ENCODE measurements at regions not wholly inside any gene's neighbourhood (a gene's known extent, or its start where the extent isn't known, plus 50 kb on each side); places are given as distances from the start of the nearest gene placed in this dataset.

DNA sequence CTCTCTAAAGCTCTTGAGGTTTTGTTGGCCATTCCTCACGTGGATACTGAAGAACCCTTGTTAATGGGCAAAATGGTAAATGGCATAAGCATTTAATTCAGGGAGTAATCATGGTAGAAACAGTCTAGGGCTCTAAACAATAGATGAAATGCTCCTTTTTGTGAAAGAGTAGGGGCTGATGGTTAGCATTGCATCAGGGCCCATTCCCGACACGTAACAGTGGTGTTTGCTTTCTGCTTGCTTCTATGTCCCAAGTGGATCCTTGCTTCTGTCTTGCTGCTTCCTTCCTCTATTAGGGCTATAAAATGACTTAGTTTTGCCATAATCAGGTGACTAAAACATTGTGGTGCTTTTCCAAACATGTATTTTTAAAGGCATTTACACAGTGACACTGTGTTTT lies 230.9 kb upstream of the AFF2 start:
- intact Hi-C loops (cut with DNase I): no loop called here
- WGBS, 2 donors: 49 to 68% methylated on average over 3 of the region's 3 CpGs

GRCh38 chrX:148270499-148270898 lies 229.9 kb upstream of the AFF2 start:
- Histone ChIP-seq H3K9me3 (no peaks in the 10 kb centered on the region), H3K4me1 (no peaks in the 10 kb centered on the region), H3K27ac (no peak overlapping the region), H3K36me3 (no peaks in the 10 kb centered on the region), H3K27me3 (no peaks in the 10 kb centered on the region), H3K4me3 (no peak overlapping the region)
- intact Hi-C loops (cut with DNase I): no loop called here
- TF ChIP-seq, protein P1, sequence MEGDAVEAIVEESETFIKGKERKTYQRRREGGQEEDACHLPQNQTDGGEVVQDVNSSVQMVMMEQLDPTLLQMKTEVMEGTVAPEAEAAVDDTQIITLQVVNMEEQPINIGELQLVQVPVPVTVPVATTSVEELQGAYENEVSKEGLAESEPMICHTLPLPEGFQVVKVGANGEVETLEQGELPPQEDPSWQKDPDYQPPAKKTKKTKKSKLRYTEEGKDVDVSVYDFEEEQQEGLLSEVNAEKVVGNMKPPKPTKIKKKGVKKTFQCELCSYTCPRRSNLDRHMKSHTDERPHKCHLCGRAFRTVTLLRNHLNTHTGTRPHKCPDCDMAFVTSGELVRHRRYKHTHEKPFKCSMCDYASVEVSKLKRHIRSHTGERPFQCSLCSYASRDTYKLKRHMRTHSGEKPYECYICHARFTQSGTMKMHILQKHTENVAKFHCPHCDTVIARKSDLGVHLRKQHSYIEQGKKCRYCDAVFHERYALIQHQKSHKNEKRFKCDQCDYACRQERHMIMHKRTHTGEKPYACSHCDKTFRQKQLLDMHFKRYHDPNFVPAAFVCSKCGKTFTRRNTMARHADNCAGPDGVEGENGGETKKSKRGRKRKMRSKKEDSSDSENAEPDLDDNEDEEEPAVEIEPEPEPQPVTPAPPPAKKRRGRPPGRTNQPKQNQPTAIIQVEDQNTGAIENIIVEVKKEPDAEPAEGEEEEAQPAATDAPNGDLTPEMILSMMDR (IDR thresholded peaks at IDR 0.05): no peak
- TF ChIP-seq EP300 (IDR thresholded peaks at IDR 0.05): no peak
- no peak for TF ChIP-seq POLR2AphosphoS5 (IDR thresholded peaks at IDR 0.05)
- no peak for TF ChIP-seq POLR2A (IDR thresholded peaks at IDR 0.05)
- 62 to 85% methylated on average over 2 of the region's 2 CpGs for WGBS, 2 donors
- DNase-seq: no peak

More for the DNA sequence above, 230.9 kb upstream of the AFF2 start:
- Histone ChIP-seq H3K9me3 (no peaks in the 10 kb centered on the region), H3K27ac (no peak overlapping the region), H3K36me3 (no peaks in the 10 kb centered on the region), H3K4me1 (no peaks in the 10 kb centered on the region), H3K4me3 (no peak overlapping the region), H3K27me3 (no peaks in the 10 kb centered on the region)
- no peak for DNase-seq
- no peak for TF ChIP-seq POLR2AphosphoS5 (IDR thresholded peaks at IDR 0.05)
- TF ChIP-seq, protein P1 (IDR thresholded peaks at IDR 0.05): no peak
- TF ChIP-seq EP300 (IDR thresholded peaks at IDR 0.05): no peak
- TF ChIP-seq POLR2A (IDR thresholded peaks at IDR 0.05): no peak

GRCh38 chrX:148271263-148271662 lies 229.2 kb upstream of the AFF2 start:
- 46 to 78% methylated on average over 2 of the region's 2 CpGs for WGBS, 2 donors
- H3K27me3 ChIP-seq: no peaks in the 10 kb centered on the region
- H3K9me3 ChIP-seq: no peaks in the 10 kb centered on the region
- intact Hi-C loops (cut with DNase I): no loop called here
- DNase-seq: no peak
- TF ChIP-seq POLR2A (IDR thresholded peaks at IDR 0.05): no peak
- TF ChIP-seq, protein P1 (IDR thresholded peaks at IDR 0.05): no peak
- TF ChIP-seq POLR2AphosphoS5 (IDR thresholded peaks at IDR 0.05): no peak
- no peak for TF ChIP-seq EP300 (IDR thresholded peaks at IDR 0.05)
- H3K27ac ChIP-seq: no peak overlapping the region
- no peaks in the 10 kb centered on the region for H3K4me1 ChIP-seq
- H3K36me3 ChIP-seq: no peaks in the 10 kb centered on the region
- no peak overlapping the region for H3K4me3 ChIP-seq

- intact Hi-C loops (cut with DNase I): no loop called here
- 9 to 54% methylated on average over 1 of the region's 1 CpG for WGBS, 2 donors
- H3K9me3 ChIP-seq: no peaks in the 10 kb centered on the region
- no peak overlapping the region for H3K4me3 ChIP-seq
- H3K36me3 ChIP-seq: no peaks in the 10 kb centered on the region
- H3K27ac ChIP-seq: no peak overlapping the region
- DNase-seq: no peak
- H3K27me3 ChIP-seq: no peaks in the 10 kb centered on the region
- no peak for TF ChIP-seq EP300 (IDR thresholded peaks at IDR 0.05)
- TF ChIP-seq POLR2A (IDR thresholded peaks at IDR 0.05): no peak
- TF ChIP-seq, protein P1 (IDR thresholded peaks at IDR 0.05): no peak
- TF ChIP-seq POLR2AphosphoS5 (IDR thresholded peaks at IDR 0.05): no peak
- no peaks in the 10 kb centered on the region for H3K4me1 ChIP-seq
These were observed 218.5 kb upstream of the AFF2 start for GRCh38 chrX:148281920-148282319.

DNA sequence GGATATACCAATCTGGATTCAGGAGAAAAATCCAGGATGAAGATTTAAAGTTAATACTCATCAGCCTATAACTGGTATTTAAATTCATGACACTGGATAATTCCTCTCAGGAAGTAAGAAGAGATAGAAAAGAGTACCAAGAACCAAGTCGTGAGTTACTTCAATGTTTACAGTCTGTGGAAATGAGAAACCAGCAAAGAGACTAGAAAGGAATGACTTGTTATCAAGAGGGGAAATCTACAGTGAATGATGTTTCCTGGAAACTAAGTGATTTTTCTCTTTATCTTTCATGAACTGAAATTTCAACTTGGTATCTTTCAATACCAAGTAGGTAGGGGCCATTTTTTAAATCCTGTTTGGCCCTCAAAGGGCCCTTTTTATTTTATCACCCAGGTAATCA lies 217.9 kb upstream of the AFF2 start:
- no peak for DNase-seq
- Histone ChIP-seq H3K4me1 (no peaks in the 10 kb centered on the region), H3K27ac (no peak overlapping the region), H3K27me3 (no peaks in the 10 kb centered on the region), H3K36me3 (no peaks in the 10 kb centered on the region), H3K4me3 (no peak overlapping the region), H3K9me3 (no peaks in the 10 kb centered on the region)
- no peak for TF ChIP-seq EP300 (IDR thresholded peaks at IDR 0.05)
- TF ChIP-seq, protein P1 (IDR thresholded peaks at IDR 0.05): no peak
- no peak for TF ChIP-seq POLR2A (IDR thresholded peaks at IDR 0.05)
- TF ChIP-seq POLR2AphosphoS5 (IDR thresholded peaks at IDR 0.05): no peak
- intact Hi-C loops (cut with DNase I): no loop called here
- 16 to 26% methylated on average over 1 of the region's 1 CpG for WGBS, 2 donors

Measured in sigmoid colon (tissue), 6 donors.